HG02588 (cell line): ENCODE measurements at regions not wholly inside any gene's neighbourhood (a gene's known extent, or its start where the extent isn't known, plus 50 kb on each side); places are given as distances from the start of the nearest gene placed in this dataset.
"Not testable (repeated sequence)": the region's sequence is repeated elsewhere in the genome, so short reads cannot be mapped to it uniquely, and the experiment has no call there.

Source experiments
- ATAC-seq: cut with Tn5 transposase; IDR thresholded peaks from one replicate; pipeline ENCODE4 v1.9.1; 2021; ENCODE audit warnings: mild to moderate bottlenecking, moderate library complexity; ENCODE audit not compliant: unreplicated experiment

GRCh38 chr9:82763656-82764055 is 299.3 kb downstream of the RASEF start:
- ATAC-seq = no peak

- ATAC-seq = no peak
Measured at GRCh38 chr9:82764061-82764668, 298.8 kb downstream of the RASEF start.

GRCh38 chr9:82774707-82775231 is 288.2 kb downstream of the RASEF start:
- ATAC-seq = not testable (repeated sequence)

- ATAC-seq = no peak
Measured at GRCh38 chr9:82776508-82776907, 286.4 kb downstream of the RASEF start.

GRCh38 chr9:82777366-82777765 is 285.6 kb downstream of the RASEF start:
- ATAC-seq = no peak

GRCh38 chr9:82778923-82779322 is 284.0 kb downstream of the RASEF start:
- ATAC-seq = not testable (repeated sequence)

GRCh38 chr9:82780017-82780416 is 282.9 kb downstream of the RASEF start:
- ATAC-seq = no peak

GRCh38 chr9:82781921-82782392 is 281.0 kb downstream of the RASEF start:
- no peak for ATAC-seq

- ATAC-seq = no peak
Measured at GRCh38 chr9:82783045-82783444, 279.9 kb downstream of the RASEF start.

GRCh38 chr9:82784589-82784988 is 278.4 kb downstream of the RASEF start:
- ATAC-seq = no peak

GRCh38 chr9:82789155-82789824 is 273.7 kb downstream of the RASEF start:
- ATAC-seq = no peak

GRCh38 chr9:82790875-82791274 is 272.1 kb downstream of the RASEF start:
- ATAC-seq = no peak

GRCh38 chr9:82791692-82792091 is 271.2 kb downstream of the RASEF start:
- ATAC-seq = no peak

GRCh38 chr9:82797534-82797933 is 265.4 kb downstream of the RASEF start:
- ATAC-seq = no peak

- no peak for ATAC-seq
Measured at GRCh38 chr9:82799286-82799685, 263.7 kb downstream of the RASEF start.

- no peak for ATAC-seq
Measured at GRCh38 chr9:82805027-82805426, 257.9 kb downstream of the RASEF start.

GRCh38 chr9:82808478-82808877 is 254.5 kb downstream of the RASEF start:
- ATAC-seq = no peak

- ATAC-seq = no peak
Measured at GRCh38 chr9:82810915-82811314, 252.0 kb downstream of the RASEF start.

GRCh38 chr9:82819260-82819659 is 243.7 kb downstream of the RASEF start:
- ATAC-seq = no peak

- ATAC-seq = no peak
Measured at GRCh38 chr9:82820186-82820585, 242.8 kb downstream of the RASEF start.

GRCh38 chr9:82829818-82830217 is 233.1 kb downstream of the RASEF start:
- ATAC-seq = no peak

GRCh38 chr9:82865524-82865923 is 197.4 kb downstream of the RASEF start:
- ATAC-seq = no peak
